ENCODE measurements at regions not wholly inside any gene's neighbourhood (a gene's known extent, or its start where the extent isn't known, plus 50 kb on each side); places are given as distances from the start of the nearest gene placed in this dataset.

- TF ChIP-seq CTCF (IDR thresholded peaks at IDR 0.05; ENCODE audit: extremely low read depth in 1 of 2, insufficient read depth in 1 of 2, low read depth in 1 of 2, low read length in 2 of 2), result no peak
- TF ChIP-seq JUN (IDR thresholded peaks at IDR 0.05; ENCODE audit: borderline replicate concordance, insufficient read depth, insufficient read length, low read depth), result no peak
- TF ChIP-seq POLR2A (IDR thresholded peaks at IDR 0.05; ENCODE audit: low read depth, low read length), result no peak
Observed at GRCh38 chr4:66662620-66663019, 882.7 kb downstream of the CENPC start.

Measured in endothelial cell of umbilical vein (primary cell).